ENCODE measurements at regions not wholly inside any gene's neighbourhood (a gene's known extent, or its start where the extent isn't known, plus 50 kb on each side); places are given as distances from the start of the nearest gene placed in this dataset.
"Not testable (repeated sequence)": the region's sequence is repeated elsewhere in the genome, so short reads cannot be mapped to it uniquely, and the experiment has no call there.

- no peak for DNase-seq (ENCODE audit: low spot score)
Observed at GRCh38 chr10:26952094-26952493, 91.3 kb upstream of the ABI1 start.

GRCh38 chr10:26951650-26952049 is 90.9 kb upstream of the ABI1 start:
- no peak for DNase-seq (ENCODE audit: low spot score)

DNA sequence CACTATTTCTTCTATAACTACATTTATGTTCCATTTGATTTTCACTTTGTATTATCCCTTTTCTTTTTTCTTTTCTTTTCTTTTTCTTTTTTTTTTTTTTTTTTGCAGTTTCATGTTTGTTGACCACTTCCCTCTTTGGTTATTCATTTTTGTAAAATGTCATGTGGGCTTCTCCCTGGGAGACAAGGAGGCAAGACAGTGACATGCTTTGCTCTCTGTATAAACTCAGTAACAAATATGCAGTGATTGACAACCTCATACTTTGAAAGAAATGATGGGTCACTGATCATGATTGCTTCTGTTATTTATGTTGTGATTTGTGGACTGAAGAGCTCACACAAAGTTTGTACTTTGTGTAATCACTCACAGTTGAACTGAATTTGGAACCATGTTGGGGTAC is 90.2 kb upstream of the ABI1 start:
- DNase-seq (ENCODE audit: low spot score), result no peak

DNA sequence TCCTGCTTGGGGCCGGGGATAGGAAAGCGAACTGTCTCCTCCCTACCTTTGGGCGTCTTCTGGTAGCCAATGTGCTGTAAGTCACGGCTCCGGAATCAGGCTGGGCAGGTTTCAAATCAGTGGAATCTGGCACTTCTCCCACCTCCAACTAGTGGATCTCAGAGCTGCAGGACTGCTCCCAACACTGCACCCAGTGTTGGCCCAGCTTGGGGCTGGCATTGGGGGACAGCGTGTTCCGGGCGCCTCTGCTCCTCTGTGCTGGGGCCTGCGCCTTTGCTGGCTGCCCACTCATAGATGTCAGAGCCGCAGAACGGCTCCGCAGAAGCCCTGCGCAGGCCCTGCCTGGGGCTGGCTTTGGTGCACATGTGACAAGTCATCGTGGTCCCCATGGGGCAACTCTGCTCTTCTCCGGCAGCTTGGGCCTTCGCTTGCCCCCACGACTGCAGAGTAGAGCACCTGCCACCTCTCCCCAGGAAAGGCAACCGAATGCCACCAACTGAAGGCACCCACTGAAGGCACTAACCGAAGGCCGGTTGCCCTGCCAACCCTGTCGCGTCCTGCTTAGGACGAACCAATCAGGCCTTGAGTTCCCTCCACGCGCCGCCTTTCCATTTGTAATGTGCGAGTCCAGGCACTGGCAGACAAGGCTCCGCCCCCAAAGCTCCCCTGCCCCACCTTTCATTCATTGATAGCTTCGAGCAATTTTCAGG is 85.5 kb upstream of the ABI1 start:
- DNase-seq (ENCODE audit: low spot score), result peak; percentile 44

DNA sequence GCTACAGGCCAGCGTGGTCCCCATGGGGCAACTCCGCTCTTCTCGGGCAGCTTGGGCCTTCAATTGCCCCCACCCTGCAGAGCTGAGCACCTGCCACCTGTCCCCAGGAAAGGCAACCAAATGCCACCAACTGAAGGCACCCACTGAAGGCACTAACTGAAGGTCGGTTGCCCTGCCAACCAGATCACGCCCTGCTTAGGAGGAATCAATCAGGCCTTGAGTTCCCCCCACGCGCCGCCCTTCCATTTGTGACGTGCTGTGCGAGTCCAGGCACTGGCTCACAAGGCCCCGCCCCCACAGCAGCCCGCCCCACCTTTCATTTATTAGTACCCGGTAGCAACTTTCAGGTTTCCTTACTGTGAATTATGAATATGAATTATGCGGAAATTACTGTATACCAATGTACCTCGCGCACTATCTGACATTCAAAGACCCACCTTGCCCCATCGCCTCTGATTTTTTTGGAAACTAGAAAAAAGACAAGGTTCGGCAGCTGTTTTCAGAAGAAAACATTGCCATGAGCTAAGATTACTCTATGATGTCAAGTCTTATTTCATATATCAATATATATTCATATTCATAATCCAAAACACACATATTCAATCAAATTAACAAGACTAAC is 83.6 kb upstream of the ABI1 start:
- no peak for DNase-seq (ENCODE audit: low spot score)

- no peak for DNase-seq (ENCODE audit: low spot score)
Observed at GRCh38 chr10:26939962-26940354, 79.2 kb upstream of the ABI1 start.

DNA sequence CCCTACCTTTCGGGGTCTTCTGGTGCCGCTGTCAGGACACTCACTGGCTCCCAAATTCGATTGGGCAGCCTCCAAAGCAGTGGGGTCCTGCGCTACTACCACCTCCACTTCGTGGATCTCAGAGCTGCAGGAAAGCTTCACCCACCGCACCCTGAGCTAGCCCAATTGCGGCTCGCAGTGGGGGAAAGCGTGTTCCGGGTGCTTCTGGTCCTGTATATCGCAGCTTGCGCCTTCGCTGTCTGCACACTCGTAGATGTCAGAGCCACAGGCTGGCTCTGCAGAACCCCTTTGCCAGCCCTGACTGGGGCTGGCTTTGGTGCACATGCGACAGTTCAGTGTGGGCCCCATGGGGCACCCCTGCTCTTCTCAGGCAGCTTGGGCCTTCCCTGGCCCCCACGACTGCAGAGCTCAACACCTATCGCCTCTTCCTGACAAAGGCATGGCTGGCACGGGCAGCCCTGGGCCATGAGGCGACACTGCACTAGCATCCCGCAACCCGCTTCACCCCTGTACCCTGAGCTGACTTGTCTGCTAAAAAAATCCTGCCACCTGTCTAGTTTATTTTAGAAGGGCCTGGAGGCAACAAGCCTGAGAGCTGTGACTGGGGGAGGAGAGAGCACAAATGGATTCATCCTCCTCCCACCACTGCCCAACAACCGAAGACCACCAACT is 78.7 kb upstream of the ABI1 start:
- no peak for DNase-seq (ENCODE audit: low spot score)

GRCh38 chr10:26938578-26938977 is 77.8 kb upstream of the ABI1 start:
- DNase-seq (ENCODE audit: low spot score), result no peak

DNA sequence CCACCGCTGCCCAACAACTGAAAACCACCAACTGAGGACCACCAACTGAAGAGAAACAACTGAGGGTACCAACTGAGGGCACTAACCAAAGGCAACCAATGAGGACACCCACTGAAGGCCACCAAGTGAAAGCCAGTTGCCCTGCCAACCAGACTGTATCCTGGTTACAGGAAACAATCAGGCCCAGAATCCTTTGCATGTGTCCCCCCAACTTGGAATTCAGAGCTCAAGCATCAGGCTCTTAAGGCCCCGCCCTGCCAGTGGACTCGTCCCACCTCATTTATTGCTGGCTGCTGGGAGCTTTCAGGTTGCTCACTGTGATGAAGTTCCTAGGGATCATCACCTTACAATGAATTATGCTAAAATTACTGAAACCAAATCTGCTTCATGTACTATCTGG is 76.6 kb upstream of the ABI1 start:
- no peak for DNase-seq (ENCODE audit: low spot score)

DNA sequence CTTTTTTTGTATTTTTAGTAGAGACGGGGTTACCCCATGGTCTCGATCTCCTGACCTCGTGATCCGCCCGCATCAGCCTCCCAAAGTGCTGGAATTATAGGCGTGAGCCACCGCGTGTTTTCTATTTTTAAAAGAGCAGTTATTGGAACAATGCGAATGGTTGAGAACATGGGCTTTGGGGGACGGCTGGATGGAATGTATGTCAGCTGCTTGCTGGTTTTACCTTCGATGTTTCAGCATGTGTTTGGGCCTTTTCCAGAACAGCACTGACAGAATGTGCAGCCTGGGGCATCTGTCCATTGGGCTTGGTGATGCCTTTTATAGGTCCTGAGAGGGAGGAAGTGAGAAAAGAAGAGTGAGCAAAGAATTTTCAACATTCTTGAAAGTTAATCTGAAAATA is 73.4 kb upstream of the ABI1 start:
- DNase-seq (ENCODE audit: low spot score), result not testable (repeated sequence)

DNA sequence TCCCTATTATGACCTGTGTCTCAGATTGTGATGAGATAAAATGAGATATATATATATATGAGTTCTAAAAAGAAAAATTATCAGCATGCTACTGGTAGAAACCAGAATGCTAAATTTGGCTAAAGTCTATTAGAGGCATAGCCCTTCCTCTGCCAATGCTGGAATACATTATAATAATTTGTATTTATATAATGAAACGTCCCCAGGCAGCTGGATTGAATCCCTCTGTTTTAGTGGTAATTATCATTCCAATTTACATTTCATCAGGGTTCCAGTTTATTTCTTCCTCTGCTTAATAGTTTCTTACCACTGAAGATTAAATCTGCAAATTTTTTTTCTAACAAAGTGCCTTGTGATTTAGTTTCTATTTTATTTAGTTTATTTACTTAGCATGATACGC is 71.8 kb upstream of the ABI1 start:
- DNase-seq (ENCODE audit: low spot score), result no peak

- no peak for DNase-seq (ENCODE audit: low spot score)
Observed at GRCh38 chr10:26931223-26931622, 70.5 kb upstream of the ABI1 start.

GRCh38 chr10:26922824-26923223 is 62.1 kb upstream of the ABI1 start:
- not testable (repeated sequence) for DNase-seq (ENCODE audit: low spot score)

DNA sequence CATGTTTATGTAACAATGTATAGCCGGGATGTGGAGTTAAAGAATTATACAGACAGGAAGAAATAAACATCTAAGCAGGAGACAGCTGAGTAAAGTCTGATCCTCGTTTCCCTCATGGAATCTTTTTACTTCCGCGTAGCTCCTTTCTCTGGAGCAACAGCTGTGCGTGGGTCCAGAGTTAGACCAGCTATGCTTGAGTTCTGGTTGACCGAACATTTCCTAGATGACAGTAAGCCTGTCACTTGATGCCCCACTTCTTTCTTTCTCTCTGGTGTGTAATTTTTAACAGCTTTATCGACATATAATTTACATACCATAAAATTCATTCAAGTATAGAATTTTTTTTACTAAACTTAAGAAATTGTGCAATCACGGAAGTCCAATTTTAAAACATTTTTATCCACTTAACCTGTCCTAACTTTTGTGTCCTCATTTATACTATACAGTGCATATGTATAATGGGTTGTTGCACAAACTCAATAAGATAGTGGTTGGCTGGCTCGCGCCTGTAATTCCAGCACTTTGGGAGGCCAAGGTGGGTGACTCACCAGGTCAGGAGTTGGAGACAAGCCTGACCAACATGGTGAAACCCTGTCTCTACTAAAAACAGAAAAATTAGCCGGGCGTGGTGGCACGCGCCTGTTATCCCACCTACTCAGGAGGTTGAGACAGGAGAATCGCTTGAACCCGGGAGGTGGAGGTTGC is 58.5 kb upstream of the ABI1 start:
- not testable (repeated sequence) for DNase-seq (ENCODE audit: low spot score)

DNA sequence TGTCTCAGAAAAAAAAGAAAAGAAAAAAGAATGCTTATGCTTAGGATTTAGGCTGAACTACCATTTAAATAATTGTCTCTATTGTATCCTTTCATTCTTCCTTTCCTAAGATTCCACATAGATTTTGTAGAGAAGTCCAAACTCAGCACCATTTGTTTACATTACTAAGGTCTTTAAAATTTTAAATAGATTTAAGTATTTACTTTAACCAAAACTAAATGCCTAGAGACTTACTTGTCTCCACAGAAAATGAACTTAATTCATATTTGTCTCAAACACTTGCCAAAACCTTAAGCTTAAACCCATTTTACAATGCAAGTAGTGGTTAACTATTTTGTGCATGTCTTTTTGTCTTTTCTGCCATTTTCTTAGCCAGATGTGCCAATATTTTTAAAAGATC is 54.1 kb upstream of the ABI1 start:
- no peak for DNase-seq (ENCODE audit: low spot score)

DNA sequence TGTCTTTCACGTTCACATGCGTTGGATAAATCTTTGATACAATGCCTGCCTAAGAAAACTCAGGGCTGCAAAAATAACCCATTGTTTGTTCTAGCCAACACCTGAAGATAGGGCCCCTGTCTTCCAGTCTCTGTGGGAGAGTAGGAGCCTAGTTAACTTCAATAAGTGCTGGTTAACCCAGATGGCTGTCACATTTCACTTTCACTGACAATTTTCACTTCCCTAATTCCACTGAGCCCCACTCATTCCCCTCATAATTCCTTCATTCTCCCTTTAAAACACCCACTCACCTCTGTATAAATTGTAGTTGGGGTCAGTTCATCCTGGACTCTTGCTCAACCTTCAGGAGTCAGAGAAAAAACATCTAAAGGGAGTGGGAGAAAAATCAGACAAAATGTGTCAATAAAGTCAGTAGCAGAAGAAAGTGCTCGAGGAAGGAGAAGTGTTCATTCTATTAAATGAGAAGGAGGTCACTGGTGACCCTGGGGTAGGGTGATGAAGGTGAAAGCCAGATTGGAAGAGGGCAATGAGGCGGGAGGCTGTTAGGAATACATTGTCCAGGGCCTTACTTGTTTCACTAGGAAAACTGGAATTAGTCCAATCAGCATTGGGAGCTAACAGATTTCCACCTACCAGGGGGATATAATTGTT is 51.2 kb upstream of the ABI1 start:
- no peak for DNase-seq (ENCODE audit: low spot score)

All from Ammon's horn (tissue), 1 donor.